Activated T-cell treated with anti-CD3 and anti-CD28 coated beads, Interleukin-2, amount 50 U/mL, for 48 hours (primary cell): ENCODE measurements at regions not wholly inside any gene's neighbourhood (a gene's known extent, or its start where the extent isn't known, plus 50 kb on each side); places are given as distances from the start of the nearest gene placed in this dataset.
"Not testable (repeated sequence)": the region's sequence is repeated elsewhere in the genome, so short reads cannot be mapped to it uniquely, and the experiment has no call there.

Source experiments
- DNase-seq, 2 experiments: peaks; one replicate each; pipeline ENCODE4 v3.0.0-alpha.2; 2020

GRCh38 chr16:60481591-60481990 is 1554.6 kb downstream of the CDH8 start:
- DNase-seq, result no peak

- no peak for DNase-seq
Observed at GRCh38 chr16:60478810-60479209, 1557.4 kb downstream of the CDH8 start.

- no peak for DNase-seq
Observed at GRCh38 chr16:60463986-60464385, 1572.3 kb downstream of the CDH8 start.

GRCh38 chr16:60459463-60459862 is 1576.8 kb downstream of the CDH8 start:
- no peak for DNase-seq

GRCh38 chr16:60458255-60458654 is 1578.0 kb downstream of the CDH8 start:
- DNase-seq, result no peak

- no peak for DNase-seq
Observed at GRCh38 chr16:60452646-60453045, 1583.6 kb downstream of the CDH8 start.

GRCh38 chr16:60438894-60439293 is 1597.3 kb downstream of the CDH8 start:
- no peak for DNase-seq

- no peak for DNase-seq
Observed at GRCh38 chr16:60432472-60432871, 1603.8 kb downstream of the CDH8 start.

- DNase-seq, result no peak
Observed at GRCh38 chr16:60419859-60420258, 1616.4 kb downstream of the CDH8 start.

- no peak for DNase-seq
Observed at GRCh38 chr16:60414613-60415012, 1621.6 kb downstream of the CDH8 start.

- DNase-seq, result no peak
Observed at GRCh38 chr16:60413969-60414368, 1622.3 kb downstream of the CDH8 start.

- DNase-seq, result no peak
Observed at GRCh38 chr16:60407606-60408005, 1628.6 kb downstream of the CDH8 start.

- DNase-seq, result no peak
Observed at GRCh38 chr16:60407034-60407433, 1629.2 kb downstream of the CDH8 start.

- DNase-seq, result no peak
Observed at GRCh38 chr16:60405286-60405685, 1631.0 kb downstream of the CDH8 start.

GRCh38 chr16:60404401-60404800 is 1631.8 kb downstream of the CDH8 start:
- DNase-seq, result no peak

GRCh38 chr16:60402941-60403340 is 1633.3 kb downstream of the CDH8 start:
- not testable (repeated sequence) for DNase-seq

- DNase-seq, result no peak
Observed at GRCh38 chr16:60392380-60392779, 1643.9 kb downstream of the CDH8 start.

GRCh38 chr16:60371591-60371990 is 1637.5 kb upstream of the GOT2 start:
- no peak for DNase-seq

GRCh38 chr16:60367739-60368138 is 1633.6 kb upstream of the GOT2 start:
- no peak for DNase-seq

GRCh38 chr16:60363566-60363965 is 1629.5 kb upstream of the GOT2 start:
- DNase-seq, result no peak

- not testable (repeated sequence) for DNase-seq
Observed at GRCh38 chr16:60359866-60360265, 1625.8 kb upstream of the GOT2 start.

GRCh38 chr16:60359412-60359811 is 1625.3 kb upstream of the GOT2 start:
- not testable (repeated sequence) for DNase-seq

- DNase-seq, result not testable (repeated sequence)
Observed at GRCh38 chr16:60357876-60358522, 1623.9 kb upstream of the GOT2 start.

GRCh38 chr16:60346256-60346655 is 1612.1 kb upstream of the GOT2 start:
- no peak for DNase-seq

GRCh38 chr16:60337671-60338070 is 1603.6 kb upstream of the GOT2 start:
- DNase-seq, result no peak
